ENCODE measurements at regions not wholly inside any gene's neighbourhood (a gene's known extent, or its start where the extent isn't known, plus 50 kb on each side); places are given as distances from the start of the nearest gene placed in this dataset.

DNA sequence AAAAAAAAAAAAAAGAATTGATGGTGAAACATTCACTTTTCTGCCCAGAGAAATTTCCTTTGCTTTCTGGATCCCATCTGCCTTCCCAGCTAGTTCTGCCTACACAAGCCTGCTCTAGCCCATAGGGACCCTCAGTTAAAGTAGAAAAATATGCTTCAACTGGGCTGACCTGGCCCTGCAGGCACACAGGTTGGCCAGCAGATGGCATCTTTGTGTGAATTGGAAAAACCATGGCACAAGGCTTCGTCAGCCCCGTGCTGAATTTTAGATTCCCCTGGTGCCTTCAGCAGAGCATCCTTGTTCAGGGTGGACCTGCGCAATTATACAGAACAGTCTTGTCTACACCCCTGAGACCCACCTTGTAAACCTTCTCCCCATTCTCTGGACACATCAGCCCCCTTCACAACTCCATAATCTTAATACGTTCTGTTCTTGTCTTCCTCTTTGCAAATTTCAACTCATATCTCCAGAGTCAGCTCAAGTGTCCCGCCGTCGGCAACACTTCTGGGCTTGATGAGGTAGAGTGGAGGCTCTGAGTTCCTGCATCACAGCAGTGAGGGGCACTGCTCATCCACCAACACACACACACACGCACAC is 114.5 kb downstream of the INSIG2 start:
- DNase-seq, result peak; percentile 36 to 56

DNA sequence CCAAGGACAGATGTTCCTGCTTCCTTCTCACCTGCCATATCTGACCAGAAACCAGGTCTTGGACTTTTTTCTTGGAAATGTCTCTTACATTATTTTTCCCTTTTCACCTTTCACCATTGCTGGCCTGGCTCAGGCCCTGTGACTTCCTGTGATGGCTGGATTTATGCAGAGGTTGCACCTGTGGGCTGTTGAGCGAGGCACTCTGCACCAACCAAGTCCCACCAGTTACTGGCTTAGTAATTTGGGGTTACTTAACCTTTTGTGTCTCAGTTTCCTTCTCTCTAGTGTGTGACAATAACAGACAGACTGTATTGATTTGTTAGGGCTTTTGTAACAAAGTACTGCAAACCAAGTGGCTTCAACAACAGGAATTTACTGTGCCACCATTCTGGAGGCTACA is 110.0 kb downstream of the INSIG2 start:
- no peak for TF ChIP-seq GATA1 (IDR thresholded peaks at IDR 0.05; ENCODE audit: low read depth, low read length)
- TF ChIP-seq POLR2A (IDR thresholded peaks at IDR 0.05; ENCODE audit: low read length), result no peak
- no peak for DNase-seq

More for the DNA sequence above, 114.5 kb downstream of the INSIG2 start:
- no peak for TF ChIP-seq POLR2A (IDR thresholded peaks at IDR 0.05; ENCODE audit: low read length)
- no peak for TF ChIP-seq GATA1 (IDR thresholded peaks at IDR 0.05; ENCODE audit: low read depth, low read length)

DNA sequence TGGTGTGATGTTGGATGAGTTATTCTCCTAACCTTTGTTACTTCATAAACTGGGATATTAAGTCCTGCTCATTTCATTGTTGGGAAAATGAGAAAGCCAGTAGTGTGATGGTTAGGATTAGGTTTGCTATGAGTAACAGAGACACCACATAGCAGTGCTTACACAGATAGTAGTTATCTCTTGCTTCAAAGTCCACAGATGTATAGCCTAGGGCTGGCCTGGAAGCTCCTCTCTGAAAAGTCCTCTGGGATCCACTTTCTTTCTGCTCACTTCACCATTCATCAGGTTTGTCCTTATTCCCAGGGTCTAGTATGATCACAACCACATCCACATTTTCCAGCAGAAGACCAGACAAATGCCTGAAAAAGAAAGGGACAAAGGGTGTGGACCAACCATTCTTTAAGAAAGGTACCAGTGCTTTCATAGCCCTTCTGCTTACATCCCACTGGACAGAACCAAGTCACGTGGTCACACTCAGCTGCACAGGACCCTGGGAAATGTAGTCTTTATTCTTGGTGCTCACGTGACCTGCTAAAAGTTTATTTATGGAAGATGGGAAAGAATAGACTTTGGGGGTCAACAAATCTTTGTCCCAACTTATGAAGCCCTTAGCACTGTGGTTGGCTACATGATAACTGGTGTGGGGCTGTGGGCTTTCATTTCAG is 108.9 kb downstream of the INSIG2 start:
- peak; percentile 6 to 17 for DNase-seq
- TF ChIP-seq GATA1 (IDR thresholded peaks at IDR 0.05; ENCODE audit: low read depth, low read length) (no peak), POLR2A (IDR thresholded peaks at IDR 0.05; ENCODE audit: low read length) (no peak)

DNA sequence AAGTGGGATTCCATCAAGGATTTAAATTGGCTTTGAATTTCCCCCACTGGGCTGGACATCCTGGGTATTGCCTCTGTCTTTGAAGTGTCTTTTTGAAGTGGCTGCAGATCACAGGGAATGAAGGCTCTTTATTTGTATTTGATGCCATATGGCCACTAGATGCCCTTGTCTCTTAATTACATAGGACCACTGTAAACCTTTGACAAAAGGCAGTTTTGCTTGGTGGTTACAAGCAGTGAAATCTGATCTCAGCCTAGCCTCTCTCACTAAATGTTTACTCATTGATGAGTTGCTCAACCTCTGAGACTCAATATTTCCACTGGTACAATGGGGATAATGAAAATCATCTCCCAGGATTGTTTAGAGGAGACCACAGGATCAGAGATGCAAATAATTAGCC is 102.2 kb downstream of the INSIG2 start:
- no peak for DNase-seq
- TF ChIP-seq POLR2A (IDR thresholded peaks at IDR 0.05; ENCODE audit: low read length) (no peak), GATA1 (IDR thresholded peaks at IDR 0.05; ENCODE audit: low read depth, low read length) (no peak)

DNA sequence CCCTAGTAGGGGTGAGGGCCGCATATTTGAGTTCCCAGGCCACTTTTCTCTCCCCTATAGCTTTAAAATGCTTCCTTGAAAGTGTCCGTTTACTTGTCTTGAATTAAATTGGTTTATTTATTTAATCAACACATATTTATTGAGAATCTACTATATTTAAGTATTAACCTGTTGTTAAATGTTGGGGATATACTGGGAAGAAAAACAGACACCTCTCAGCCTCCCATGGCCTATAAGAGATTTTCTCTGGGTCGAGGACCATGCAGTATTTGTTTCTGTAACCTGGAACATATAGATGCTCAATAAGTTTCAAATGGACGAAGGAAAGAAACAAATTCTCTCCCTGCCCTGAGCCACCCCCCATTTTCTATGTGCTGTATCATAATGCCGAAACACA is 98.6 kb downstream of the INSIG2 start:
- TF ChIP-seq POLR2A (IDR thresholded peaks at IDR 0.05; ENCODE audit: low read length) (no peak), GATA1 (IDR thresholded peaks at IDR 0.05; ENCODE audit: low read depth, low read length) (no peak)
- DNase-seq, result no peak

DNA sequence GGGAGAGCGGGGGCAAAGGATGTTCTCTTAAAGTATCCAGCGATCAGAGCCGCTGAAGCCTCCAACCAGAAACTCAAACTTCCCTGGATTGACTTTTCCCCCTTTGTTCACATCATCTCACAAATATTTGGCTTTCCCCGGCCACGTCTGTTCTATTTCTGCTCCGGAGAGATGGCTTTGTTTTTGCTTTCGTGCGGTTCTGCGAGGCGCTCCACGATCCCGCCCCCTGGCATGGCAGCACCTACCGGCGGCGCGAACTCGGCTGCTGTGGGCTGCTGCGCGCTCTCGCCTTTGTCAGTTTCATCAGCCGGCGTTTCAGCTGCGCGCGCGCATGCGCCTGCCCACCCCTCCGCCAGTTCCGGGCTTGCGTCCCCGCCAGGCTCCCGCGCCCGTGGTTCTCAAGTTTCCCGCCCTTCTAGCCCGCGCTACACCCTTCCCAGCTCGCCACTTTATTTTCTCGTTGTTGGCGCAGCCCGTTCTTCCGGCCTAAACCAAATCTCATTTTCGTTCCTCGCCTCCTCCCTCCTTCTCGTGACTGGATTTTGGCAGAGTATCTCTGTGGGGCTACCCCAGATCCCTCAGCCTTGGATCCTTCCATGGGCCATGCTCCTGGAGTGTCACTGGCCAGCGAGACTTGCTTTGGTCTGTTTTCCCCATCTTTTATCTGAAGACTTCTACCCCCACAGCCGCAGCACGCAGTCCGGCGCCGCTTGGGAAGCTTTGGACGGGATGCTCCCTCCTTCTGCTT is 98.0 kb downstream of the INSIG2 start:
- TF ChIP-seq GATA1 (IDR thresholded peaks at IDR 0.05; ENCODE audit: low read depth, low read length) (no peak), POLR2A (IDR thresholded peaks at IDR 0.05; ENCODE audit: low read length) (peak; percentile 72)
- peak; percentile 92 for DNase-seq

DNA sequence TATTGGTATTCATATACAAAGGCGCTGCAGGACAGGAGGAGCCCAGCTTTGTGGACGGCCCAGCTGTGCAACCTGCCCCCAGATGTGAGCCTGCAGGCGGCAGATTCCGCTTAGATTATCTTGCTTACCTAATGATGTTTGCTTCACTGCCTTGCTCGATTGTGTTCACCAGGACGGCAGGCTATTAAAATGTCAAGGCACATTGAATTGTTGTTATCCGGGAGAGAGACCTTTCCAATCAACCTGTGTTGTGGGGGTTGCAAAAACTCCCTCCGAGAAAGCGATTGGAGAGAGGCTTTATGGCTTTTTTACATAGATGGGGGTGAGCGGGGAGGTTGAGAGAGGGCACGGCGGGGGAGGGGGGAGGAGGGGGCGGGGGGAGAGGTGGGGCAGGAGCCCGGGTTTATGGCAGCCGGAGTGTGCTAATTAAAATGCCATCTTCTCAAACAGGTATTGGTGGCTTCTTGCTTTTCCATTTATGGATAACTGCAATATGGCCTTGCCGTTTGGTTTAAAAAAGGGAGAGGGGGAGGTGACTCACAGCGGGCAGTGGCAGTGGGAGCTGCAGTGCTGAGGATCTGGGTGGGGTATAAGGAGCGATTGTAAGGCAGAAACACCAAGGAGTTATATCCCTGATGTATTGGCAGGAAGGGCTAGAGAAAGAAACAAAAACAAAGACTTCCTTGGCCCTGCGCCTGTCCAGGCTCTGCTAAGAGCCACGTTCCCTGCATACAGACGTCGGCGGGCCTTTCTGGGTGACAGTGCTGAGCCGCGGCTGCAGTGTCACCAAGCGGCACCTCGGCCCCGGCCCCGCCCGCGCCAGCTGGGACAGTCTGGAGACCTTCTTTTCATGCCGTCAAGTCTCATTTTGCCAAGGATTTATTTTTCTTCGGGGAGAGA is 97.2 kb downstream of the INSIG2 start:
- TF ChIP-seq GATA1 (IDR thresholded peaks at IDR 0.05; ENCODE audit: low read depth, low read length) (no peak), POLR2A (IDR thresholded peaks at IDR 0.05; ENCODE audit: low read length) (no peak)
- DNase-seq, result peak; percentile 73 to 78

DNA sequence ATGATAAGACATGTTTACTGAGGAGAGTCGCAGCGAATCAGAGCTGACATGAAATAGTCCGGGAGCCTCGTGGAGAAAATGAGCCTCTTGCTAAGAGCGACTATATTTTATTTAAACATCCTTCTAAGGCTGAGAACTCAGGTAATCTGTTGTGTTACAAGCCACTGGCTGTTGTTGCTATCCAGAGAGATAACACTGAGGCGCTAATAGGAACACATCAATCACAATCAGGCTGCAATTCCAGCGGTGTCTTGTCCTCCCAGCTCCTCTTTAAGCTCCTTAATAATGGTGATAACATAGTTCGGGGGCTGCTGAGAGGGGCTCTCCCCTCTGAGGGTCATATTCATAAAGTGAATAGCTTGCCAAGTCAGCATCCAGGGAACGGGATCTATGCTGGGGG is 95.1 kb downstream of the INSIG2 start:
- no peak for TF ChIP-seq POLR2A (IDR thresholded peaks at IDR 0.05; ENCODE audit: low read length)
- TF ChIP-seq GATA1 (IDR thresholded peaks at IDR 0.05; ENCODE audit: low read depth, low read length), result no peak
- DNase-seq, result no peak

DNA sequence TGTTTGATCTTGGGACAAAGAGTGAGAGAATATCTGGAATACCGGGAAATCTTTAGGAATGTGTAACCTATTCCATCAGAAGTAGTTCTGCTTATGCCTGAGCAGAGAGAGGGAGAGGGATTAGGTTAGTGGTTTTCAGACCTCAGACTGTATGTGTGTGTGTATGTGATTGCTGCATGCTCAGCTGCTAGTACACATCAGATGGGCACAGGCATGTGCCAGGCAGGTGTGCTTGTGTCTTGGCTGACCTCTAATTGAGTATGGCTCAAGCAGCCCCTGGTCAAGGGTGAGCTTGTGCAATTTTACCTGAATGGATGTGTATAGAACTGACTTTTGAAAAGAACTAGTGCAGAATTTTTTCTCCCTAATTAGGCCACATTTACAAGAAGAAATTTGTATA is 91.2 kb downstream of the INSIG2 start:
- no peak for DNase-seq
- no peak for TF ChIP-seq POLR2A (IDR thresholded peaks at IDR 0.05; ENCODE audit: low read length)
- no peak for TF ChIP-seq GATA1 (IDR thresholded peaks at IDR 0.05; ENCODE audit: low read depth, low read length)

DNA sequence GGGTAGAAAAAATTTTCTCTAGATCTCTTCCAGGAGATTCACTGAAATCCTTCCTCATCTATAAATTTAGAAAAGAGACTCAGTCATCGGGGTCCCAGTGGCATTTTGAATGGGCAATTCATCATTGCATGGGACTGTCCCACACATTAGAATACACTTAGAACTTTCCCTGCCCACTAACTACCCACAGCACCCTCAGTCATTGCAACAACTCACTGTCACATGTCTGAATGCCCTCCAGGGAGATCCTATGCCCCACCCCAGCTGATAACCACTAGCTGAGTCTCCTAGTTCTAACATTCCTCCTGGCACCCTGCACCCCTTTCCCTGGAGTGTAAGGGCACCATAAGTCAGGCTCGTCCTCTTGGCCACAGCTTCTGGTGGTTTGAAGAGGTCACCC is 89.6 kb downstream of the INSIG2 start:
- no peak for DNase-seq
- no peak for TF ChIP-seq GATA1 (IDR thresholded peaks at IDR 0.05; ENCODE audit: low read depth, low read length)
- no peak for TF ChIP-seq POLR2A (IDR thresholded peaks at IDR 0.05; ENCODE audit: low read length)

DNA sequence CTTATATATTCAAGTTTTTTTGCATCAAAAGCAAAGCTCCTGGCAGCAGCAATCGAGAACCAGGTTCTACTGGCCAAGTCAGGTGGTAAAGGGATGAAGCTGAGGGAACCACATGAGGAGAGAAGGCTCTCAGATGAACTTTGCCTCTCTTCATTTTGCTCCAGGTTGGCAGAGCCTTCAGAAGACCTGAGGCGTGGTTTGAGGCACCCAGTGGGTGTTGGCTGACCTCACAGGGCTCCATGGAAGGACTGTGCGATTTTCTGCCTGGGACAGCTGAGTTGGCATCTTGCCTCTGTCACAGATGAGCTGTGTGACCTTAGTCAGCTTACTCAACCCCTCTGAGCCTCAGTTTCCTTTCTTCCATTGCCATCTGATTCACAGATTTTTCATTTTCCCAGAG is 89.0 kb downstream of the INSIG2 start:
- TF ChIP-seq GATA1 (IDR thresholded peaks at IDR 0.05; ENCODE audit: low read depth, low read length), result no peak
- no peak for TF ChIP-seq POLR2A (IDR thresholded peaks at IDR 0.05; ENCODE audit: low read length)
- DNase-seq, result no peak

DNA sequence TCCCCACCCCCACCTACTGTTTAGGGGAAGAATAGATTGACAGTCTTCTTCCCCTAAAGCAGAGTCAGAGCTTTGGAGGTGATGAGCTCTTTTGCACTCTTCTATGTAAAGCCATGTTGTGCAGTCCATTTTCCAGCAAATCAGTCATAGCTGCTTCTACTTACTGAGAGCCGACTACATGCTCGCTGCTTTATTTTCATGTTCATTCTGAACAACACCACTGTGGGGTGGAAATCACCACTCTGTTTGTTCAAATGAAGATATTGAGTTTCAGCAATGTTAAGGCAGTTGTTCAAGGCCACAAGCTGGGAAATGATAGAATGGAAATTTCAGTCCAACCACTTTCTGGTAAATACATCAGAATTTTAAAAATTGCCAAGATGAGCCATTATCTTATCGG is 88.3 kb downstream of the INSIG2 start:
- no peak for TF ChIP-seq POLR2A (IDR thresholded peaks at IDR 0.05; ENCODE audit: low read length)
- no peak for TF ChIP-seq GATA1 (IDR thresholded peaks at IDR 0.05; ENCODE audit: low read depth, low read length)
- DNase-seq, result no peak

DNA sequence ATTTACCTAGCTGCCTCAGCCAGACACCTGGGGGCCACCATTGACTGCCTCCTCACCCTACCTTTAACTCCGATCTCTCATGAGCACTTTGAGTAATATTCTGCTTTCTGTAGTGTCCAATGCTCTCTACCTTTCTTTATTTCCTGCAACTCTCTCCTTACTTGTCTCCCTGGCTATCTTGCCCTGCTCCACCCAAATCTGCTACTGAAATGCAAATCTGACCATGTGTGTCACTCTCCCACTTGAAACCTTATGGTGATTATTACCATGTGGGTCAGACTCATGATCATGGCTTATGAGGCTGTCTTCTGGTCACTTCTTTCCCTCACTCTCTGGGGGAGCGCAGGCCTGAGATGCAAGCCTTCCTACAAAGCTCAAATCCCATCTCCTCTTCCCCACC is 83.3 kb downstream of the INSIG2 start:
- DNase-seq, result no peak
- no peak for TF ChIP-seq GATA1 (IDR thresholded peaks at IDR 0.05; ENCODE audit: low read depth, low read length)
